Karpas-422 (cell line): ENCODE measurements at regions not wholly inside any gene's neighbourhood (a gene's known extent, or its start where the extent isn't known, plus 50 kb on each side); places are given as distances from the start of the nearest gene placed in this dataset.

ENCODE experiments used
- DNase-seq: peaks from one replicate; pipeline ENCODE4 v3.0.0-alpha.2; 2015
- H2AFZ ChIP-seq: fragments of 200-600 bp; sonication (generic); 2 replicates; pipeline ENCODE4 v1.6.1; 2014; ENCODE audit warnings: antibody characterized with exemption, low read length, mixed read lengths
- H3K27ac ChIP-seq: fragments of 200-600 bp; sonication (generic); 2 replicates; pipeline ENCODE4 v1.5.1; 2014; ENCODE audit warnings: mild to moderate bottlenecking, low read length, moderate library complexity
- H3K27me3 ChIP-seq: fragments of 200-600 bp; sonication (generic); 2 replicates; pipeline ENCODE4 v1.6.1; 2014; ENCODE audit warnings: low read length, mixed read lengths
- H3K36me3 ChIP-seq: fragments of 200-600 bp; sonication (generic); 2 replicates; pipeline ENCODE4 v1.6.1; 2014; ENCODE audit warnings: low read length, mixed read lengths; ENCODE audit not compliant: insufficient read depth
- H3K4me1 ChIP-seq: fragments of 200-600 bp; sonication (generic); 2 replicates; pipeline ENCODE4 v1.6.1; 2014; ENCODE audit warnings: mild to moderate bottlenecking, low read length, mixed read lengths
- H3K4me2 ChIP-seq: fragments of 200-600 bp; sonication (generic); 2 replicates; pipeline ENCODE4 v1.6.1; 2014; ENCODE audit warnings: low read length, low read depth, mild to moderate bottlenecking; ENCODE audit not compliant: poor library complexity, severe bottlenecking
- H3K4me3 ChIP-seq: fragments of 200-600 bp; sonication (generic); 2 replicates; pipeline ENCODE4 v1.5.1; 2014; ENCODE audit warnings: mild to moderate bottlenecking, antibody characterized with exemption, low read length, mixed read lengths
- H3K79me2 ChIP-seq: fragments of 200-600 bp; sonication (generic); 2 replicates; pipeline ENCODE4 v1.6.1; 2014; ENCODE audit warnings: mild to moderate bottlenecking, low read length, mixed read lengths
- H3K9ac ChIP-seq: fragments of 200-600 bp; sonication (generic); 2 replicates; pipeline ENCODE4 v1.6.0; 2014; ENCODE audit warnings: low read length
- H3K9me2 ChIP-seq: fragments of 200-600 bp; sonication (generic), shearing (Covaris generic); replicated peaks from 2 replicates; pipeline ENCODE4 v1.6.0; 2014; ENCODE audit warnings: mild to moderate bottlenecking, low read length, moderate library complexity; ENCODE audit not compliant: insufficient read depth
- H3K9me3 ChIP-seq: fragments of 300-700, 200-600 bp; sonication (generic); 2 replicates; pipeline ENCODE4 v1.6.1; 2014; ENCODE audit warnings: low read length, mixed read lengths
- H4K20me1 ChIP-seq: fragments of 200-600 bp; sonication (generic); 2 replicates; pipeline ENCODE4 v1.6.1; 2014; ENCODE audit warnings: mild to moderate bottlenecking, antibody characterized with exemption, low read length, low read depth; ENCODE audit not compliant: insufficient read depth

DNA sequence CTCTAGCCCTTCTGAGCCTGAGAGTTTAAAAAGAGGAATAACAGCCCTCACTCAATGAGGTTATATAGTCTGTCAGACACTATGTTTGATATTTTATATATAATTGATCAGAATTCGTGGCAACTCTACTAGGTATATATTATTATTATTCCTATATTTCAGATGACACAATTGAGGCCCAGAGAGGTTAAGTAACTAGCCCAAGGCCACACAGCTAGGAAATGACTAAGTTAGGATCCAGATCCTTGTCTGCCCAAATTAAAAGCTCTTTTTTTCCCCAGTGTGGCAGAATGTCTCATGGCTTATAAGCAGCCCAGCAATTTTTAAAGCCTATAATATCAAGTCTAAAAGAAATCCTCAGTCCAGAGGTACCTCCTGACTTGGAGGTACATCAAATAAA lies 1119.9 kb upstream of the AUTS2 start:
- no peaks in the 10 kb centered on the region for H3K79me2 ChIP-seq

DNA sequence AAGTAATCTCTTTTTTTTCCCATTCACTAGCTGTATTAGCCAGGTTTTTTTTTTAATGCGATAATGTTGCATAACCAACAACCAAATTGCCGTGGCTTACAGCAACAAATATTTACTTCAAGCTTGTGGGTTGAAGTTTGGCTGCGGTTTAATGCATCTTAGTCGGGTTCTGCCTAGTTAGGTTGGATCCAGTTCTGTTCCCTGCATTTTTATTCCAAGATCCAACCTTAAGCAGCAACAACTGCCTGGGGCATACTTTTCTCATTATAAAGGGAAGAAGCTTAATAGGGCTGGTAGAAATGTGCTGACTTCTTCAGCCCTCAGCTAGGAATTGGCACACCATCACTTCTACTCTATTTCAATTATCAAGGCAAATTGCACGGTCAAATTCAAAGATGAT lies 1115.5 kb upstream of the AUTS2 start:
- Histone ChIP-seq H2AFZ (no peak overlapping the region), H3K4me2 (no peak overlapping the region), H3K9ac (no peak overlapping the region), H3K9me3 (no peaks in the 10 kb centered on the region), H4K20me1 (no peaks in the 10 kb centered on the region), H3K27ac (no peak overlapping the region), H3K36me3 (no peaks in the 10 kb centered on the region), H3K79me2 (no peaks in the 10 kb centered on the region), H3K4me3 (no peak overlapping the region), H3K27me3 (0 out of 2 replicates have a peak, but pooled peaks cover 3% of the 10 kb centered on the region), H3K9me2 (no peaks in the 10 kb centered on the region), H3K4me1 (no peaks in the 10 kb centered on the region)
- DNase-seq, result no peak

More for the DNA sequence above, 1119.9 kb upstream of the AUTS2 start:
- Histone ChIP-seq H3K9me3 (no peaks in the 10 kb centered on the region), H3K4me2 (no peak overlapping the region), H4K20me1 (no peaks in the 10 kb centered on the region), H2AFZ (no peak overlapping the region), H3K9ac (no peak overlapping the region), H3K9me2 (no peaks in the 10 kb centered on the region), H3K27me3 (0 out of 2 replicates have a peak, but pooled peaks cover 3% of the 10 kb centered on the region), H3K27ac (no peak overlapping the region), H3K4me3 (no peak overlapping the region), H3K4me1 (no peaks in the 10 kb centered on the region), H3K36me3 (no peaks in the 10 kb centered on the region)
- no peak for DNase-seq

- Histone ChIP-seq H3K79me2 (no peaks in the 10 kb centered on the region), H2AFZ (no peak overlapping the region)
Observed at GRCh38 chr7:68484731-68485130, 1113.5 kb upstream of the AUTS2 start.

GRCh38 chr7:68485253-68485917 lies 1112.9 kb upstream of the AUTS2 start:
- H3K4me2 ChIP-seq, result no peak overlapping the region

More at GRCh38 chr7:68484731-68485130, 1113.5 kb upstream of the AUTS2 start:
- Histone ChIP-seq H3K27me3 (no peaks in the 10 kb centered on the region), H3K36me3 (no peaks in the 10 kb centered on the region), H3K9ac (no peak overlapping the region), H3K27ac (no peak overlapping the region), H3K9me2 (no peaks in the 10 kb centered on the region), H3K4me2 (no peak overlapping the region), H3K4me3 (no peak overlapping the region), H4K20me1 (no peaks in the 10 kb centered on the region), H3K9me3 (no peaks in the 10 kb centered on the region), H3K4me1 (no peaks in the 10 kb centered on the region)
- no peak for DNase-seq

GRCh38 chr7:68488341-68489060 lies 1109.8 kb upstream of the AUTS2 start:
- H2AFZ ChIP-seq, result no peak overlapping the region
- DNase-seq, result no peak
- H3K4me1 ChIP-seq, result no peaks in the 10 kb centered on the region

More at GRCh38 chr7:68485253-68485917, 1112.9 kb upstream of the AUTS2 start:
- H4K20me1 ChIP-seq, result no peaks in the 10 kb centered on the region
- H3K9me3 ChIP-seq, result no peaks in the 10 kb centered on the region
- no peaks in the 10 kb centered on the region for H3K36me3 ChIP-seq
- no peak for DNase-seq
- H3K27ac ChIP-seq, result no peak overlapping the region
- H2AFZ ChIP-seq, result no peak overlapping the region
- H3K9me2 ChIP-seq, result no peaks in the 10 kb centered on the region
- H3K4me1 ChIP-seq, result no peaks in the 10 kb centered on the region
- no peak overlapping the region for H3K4me3 ChIP-seq
- H3K27me3 ChIP-seq, result no peaks in the 10 kb centered on the region
- H3K9ac ChIP-seq, result no peak overlapping the region
- no peaks in the 10 kb centered on the region for H3K79me2 ChIP-seq

DNA sequence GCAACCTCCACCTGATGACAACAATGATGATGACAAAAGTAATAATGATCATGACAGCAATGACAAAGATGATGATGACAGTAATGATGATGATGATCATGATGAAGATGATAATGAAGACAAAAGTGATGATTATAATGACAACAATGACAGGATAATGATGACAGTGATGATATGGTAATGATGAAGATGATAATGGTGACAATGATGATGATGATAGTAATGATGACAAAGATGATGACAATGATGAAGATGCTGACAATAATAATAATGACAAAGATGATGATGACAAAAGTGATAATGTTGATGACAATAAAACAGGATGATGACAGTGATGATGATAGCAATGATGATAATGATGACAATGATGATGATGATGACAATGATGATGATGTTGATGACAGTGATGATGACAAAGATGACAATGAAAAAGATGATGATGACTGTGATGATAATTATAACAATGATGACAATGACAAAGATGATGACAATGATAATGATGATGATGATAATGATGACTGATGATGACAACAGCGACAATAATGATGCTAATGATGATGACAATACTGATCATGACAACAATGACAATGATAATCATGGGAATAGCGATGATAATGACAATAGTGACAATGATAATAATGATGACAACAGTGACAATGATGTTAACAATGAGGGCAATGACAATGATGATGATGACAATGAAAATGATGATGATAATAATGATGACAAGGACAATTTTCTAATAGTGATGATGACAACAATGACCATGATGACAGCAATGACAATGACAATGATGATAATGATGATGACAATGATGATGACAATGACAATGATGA lies 1106.5 kb upstream of the AUTS2 start:
- H3K9ac ChIP-seq, result no peak overlapping the region
- no peak overlapping the region for H3K4me3 ChIP-seq
- H2AFZ ChIP-seq, result no peak overlapping the region
- DNase-seq, result no peak
- H3K36me3 ChIP-seq, result no peaks in the 10 kb centered on the region
- no peaks in the 10 kb centered on the region for H3K27me3 ChIP-seq
- H3K27ac ChIP-seq, result no peak overlapping the region
- no peaks in the 10 kb centered on the region for H3K9me2 ChIP-seq
- no peaks in the 10 kb centered on the region for H3K79me2 ChIP-seq
- no peaks in the 10 kb centered on the region for H4K20me1 ChIP-seq
- no peaks in the 10 kb centered on the region for H3K9me3 ChIP-seq
- H3K4me2 ChIP-seq, result no peak overlapping the region
- H3K4me1 ChIP-seq, result no peaks in the 10 kb centered on the region

More at GRCh38 chr7:68488341-68489060, 1109.8 kb upstream of the AUTS2 start:
- no peaks in the 10 kb centered on the region for H4K20me1 ChIP-seq
- no peaks in the 10 kb centered on the region for H3K36me3 ChIP-seq
- H3K9me2 ChIP-seq, result no peaks in the 10 kb centered on the region
- no peaks in the 10 kb centered on the region for H3K27me3 ChIP-seq
- no peak overlapping the region for H3K4me2 ChIP-seq
- H3K9me3 ChIP-seq, result no peaks in the 10 kb centered on the region
- H3K4me3 ChIP-seq, result no peak overlapping the region
- H3K27ac ChIP-seq, result no peak overlapping the region
- no peaks in the 10 kb centered on the region for H3K79me2 ChIP-seq
- H3K9ac ChIP-seq, result no peak overlapping the region

DNA sequence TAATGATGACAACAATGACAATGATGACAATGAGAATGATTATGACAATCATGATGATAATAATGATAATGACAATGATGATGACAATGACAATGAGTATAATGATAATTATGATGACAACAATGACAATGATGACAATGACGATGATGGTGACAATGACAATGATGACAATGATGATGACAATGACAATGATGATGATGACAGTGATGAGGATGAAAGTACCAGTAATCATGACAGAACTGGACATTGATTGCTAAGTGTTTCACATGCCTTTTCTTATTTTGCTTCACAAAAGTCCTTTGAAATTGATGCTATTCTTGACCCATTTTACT lies 1106.0 kb upstream of the AUTS2 start:
- no peaks in the 10 kb centered on the region for H3K4me1 ChIP-seq
- no peak overlapping the region for H3K27ac ChIP-seq
- no peaks in the 10 kb centered on the region for H3K9me2 ChIP-seq
- H2AFZ ChIP-seq, result no peak overlapping the region
- no peaks in the 10 kb centered on the region for H3K27me3 ChIP-seq
- H3K79me2 ChIP-seq, result no peaks in the 10 kb centered on the region
- H3K4me2 ChIP-seq, result no peak overlapping the region
- H3K36me3 ChIP-seq, result no peaks in the 10 kb centered on the region
- no peaks in the 10 kb centered on the region for H4K20me1 ChIP-seq
- H3K9ac ChIP-seq, result no peak overlapping the region
- no peak for DNase-seq
- H3K9me3 ChIP-seq, result no peaks in the 10 kb centered on the region
- H3K4me3 ChIP-seq, result no peak overlapping the region

- no peak for DNase-seq
- no peak overlapping the region for H3K27ac ChIP-seq
- no peaks in the 10 kb centered on the region for H4K20me1 ChIP-seq
- no peak overlapping the region for H3K4me3 ChIP-seq
- H3K27me3 ChIP-seq, result no peaks in the 10 kb centered on the region; the same call in 1 of the 2 replicates
- no peaks in the 10 kb centered on the region for H3K4me1 ChIP-seq
- H3K9me3 ChIP-seq, result no peaks in the 10 kb centered on the region
- H3K9me2 ChIP-seq, result no peaks in the 10 kb centered on the region
- no peaks in the 10 kb centered on the region for H3K36me3 ChIP-seq
- H3K79me2 ChIP-seq, result no peaks in the 10 kb centered on the region
- no peak overlapping the region for H3K9ac ChIP-seq
- no peak overlapping the region for H3K4me2 ChIP-seq
- no peak overlapping the region for H2AFZ ChIP-seq
Observed at GRCh38 chr7:68503400-68503799, 1094.9 kb upstream of the AUTS2 start.
